ENCODE measurements at regions not wholly inside any gene's neighbourhood (a gene's known extent, or its start where the extent isn't known, plus 50 kb on each side); places are given as distances from the start of the nearest gene placed in this dataset.

GRCh38 chr7:153934048-153934447 lies 118.2 kb upstream of the DPP6 start:
- intact Hi-C loops (cut with micrococcal nuclease): no loop called here
- no peaks in the 10 kb centered on the region for H3K79me2 ChIP-seq (ENCODE audit: insufficient read depth, low read length)
- no peak for TF ChIP-seq CTCF (IDR thresholded peaks at IDR 0.05)
- no peak overlapping the region for H3K9ac ChIP-seq (ENCODE audit: insufficient read depth, low read length, poor library complexity, severe bottlenecking)
- no peaks in the 10 kb centered on the region for H3K4me1 ChIP-seq (ENCODE audit: control insufficient read depth in 1 of 2, insufficient read depth in 2 of 2, low read length in 2 of 2)
- 77% methylated on average over 3 of the region's 5 CpGs for WGBS (ENCODE audit: insufficient coverage)
- H3K9me3 ChIP-seq (replicated peaks in 1 of 2; ENCODE audit: control insufficient read depth in 1 of 2, insufficient read depth in 1 of 2, low read length in 2 of 2): peaks cover 0 to 6% of the 10 kb centered on the region in 2 donors
- H3K27ac Mint-ChIP-seq: no peak overlapping the region
- no peak overlapping the region for H3K4me3 Mint-ChIP-seq
- no peak overlapping the region for H3K27ac ChIP-seq (ENCODE audit: low read depth in 1 of 2, low read length in 2 of 2)
- H2AFZ ChIP-seq (ENCODE audit: insufficient read depth, low read depth, low read length, poor library complexity, severe bottlenecking): no peak overlapping the region
- no peak overlapping the region for H3K4me3 ChIP-seq (replicated peaks in 1 of 3; ENCODE audit: low read depth in 2 of 3, low read length in 3 of 3)
- H3K27me3 ChIP-seq (ENCODE audit: control insufficient read depth in 2 of 2, insufficient read depth in 2 of 2, low read length in 2 of 2): no peaks in the 10 kb centered on the region
- H3K36me3 Mint-ChIP-seq: no peaks in the 10 kb centered on the region
- H4K20me1 ChIP-seq (ENCODE audit: insufficient read depth, low read length): no peaks in the 10 kb centered on the region
- H3K4me2 ChIP-seq (replicated peaks; ENCODE audit: extremely low read depth, low read length, poor library complexity, severe bottlenecking): no peak overlapping the region
- H3K27me3 Mint-ChIP-seq (ENCODE audit: low read depth in 3 of 3): no peaks in the 10 kb centered on the region
- no peaks in the 10 kb centered on the region for H3K36me3 ChIP-seq (replicated peaks in 1 of 2; ENCODE audit: control insufficient read depth in 1 of 2, insufficient read depth in 2 of 2, low read length in 2 of 2)
- DNase-seq: no peak
- peaks cover 9 to 35% (median 17%) of the 10 kb centered on the region in 7 donors for H3K9me3 Mint-ChIP-seq
- H3K4me1 Mint-ChIP-seq: no peaks in the 10 kb centered on the region

DNA sequence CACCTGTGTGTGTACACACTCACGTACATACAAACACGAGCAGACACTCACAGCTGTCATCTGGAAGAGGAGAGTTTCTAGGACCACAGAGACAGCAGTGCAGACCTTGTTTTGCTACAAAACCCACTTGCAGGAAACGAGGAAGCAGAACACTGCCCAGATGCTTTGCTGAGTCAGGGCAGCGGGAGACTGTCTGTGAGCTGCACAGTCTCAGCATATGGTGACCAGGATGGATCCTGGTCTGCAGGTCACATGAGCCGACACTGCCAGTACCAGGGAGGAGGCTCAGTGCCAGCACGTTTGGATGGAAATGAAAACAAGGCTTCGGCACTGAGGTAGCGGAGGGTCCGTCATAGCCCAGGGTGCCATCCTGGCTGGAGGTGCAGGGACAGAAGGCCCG lies 117.6 kb upstream of the DPP6 start:
- no peaks in the 10 kb centered on the region for H3K27me3 ChIP-seq (ENCODE audit: control insufficient read depth in 2 of 2, insufficient read depth in 2 of 2, low read length in 2 of 2)
- no peak overlapping the region for H3K4me3 ChIP-seq (replicated peaks in 1 of 3; ENCODE audit: low read depth in 2 of 3, low read length in 3 of 3)
- intact Hi-C loops (cut with micrococcal nuclease): no loop called here
- no peak overlapping the region for H3K4me2 ChIP-seq (replicated peaks; ENCODE audit: extremely low read depth, low read length, poor library complexity, severe bottlenecking)
- Mint-ChIP-seq H3K36me3 (no peaks in the 10 kb centered on the region), H3K27ac (no peak overlapping the region), H3K4me1 (no peaks in the 10 kb centered on the region), H3K4me3 (no peak overlapping the region), H3K9me3 (peaks cover 7 to 33% (median 13%) of the 10 kb centered on the region in 7 donors), H3K27me3 (ENCODE audit: low read depth in 3 of 3) (no peaks in the 10 kb centered on the region)
- no peaks in the 10 kb centered on the region for H3K4me1 ChIP-seq (ENCODE audit: control insufficient read depth in 1 of 2, insufficient read depth in 2 of 2, low read length in 2 of 2)
- no peak for TF ChIP-seq CTCF (IDR thresholded peaks at IDR 0.05)
- peaks cover 0 to 9% of the 10 kb centered on the region in 2 donors for H3K9me3 ChIP-seq (replicated peaks in 1 of 2; ENCODE audit: control insufficient read depth in 1 of 2, insufficient read depth in 1 of 2, low read length in 2 of 2)
- H2AFZ ChIP-seq (ENCODE audit: insufficient read depth, low read depth, low read length, poor library complexity, severe bottlenecking): no peak overlapping the region
- H3K27ac ChIP-seq (ENCODE audit: low read depth in 1 of 2, low read length in 2 of 2): no peak overlapping the region
- WGBS (ENCODE audit: insufficient coverage): 52% methylated on average over 10 of the region's 10 CpGs
- H3K9ac ChIP-seq (ENCODE audit: insufficient read depth, low read length, poor library complexity, severe bottlenecking): no peak overlapping the region
- H3K36me3 ChIP-seq (replicated peaks in 1 of 2; ENCODE audit: control insufficient read depth in 1 of 2, insufficient read depth in 2 of 2, low read length in 2 of 2): no peaks in the 10 kb centered on the region
- H3K79me2 ChIP-seq (ENCODE audit: insufficient read depth, low read length): no peaks in the 10 kb centered on the region
- H4K20me1 ChIP-seq (ENCODE audit: insufficient read depth, low read length): no peaks in the 10 kb centered on the region
- DNase-seq: no peak

Measured in CD14-positive monocyte (primary cell).